ENCODE measurements at regions not wholly inside any gene's neighbourhood (a gene's known extent, or its start where the extent isn't known, plus 50 kb on each side); places are given as distances from the start of the nearest gene placed in this dataset.

- H3K4me1 ChIP-seq (ENCODE audit: insufficient read depth, low read length) = no peaks in the 10 kb centered on the region
Measured at GRCh38 chr4:85260064-85260463, 214.9 kb upstream of the ARHGAP24 start.

More at GRCh38 chr4:85260064-85260463, 214.9 kb upstream of the ARHGAP24 start:
- Histone ChIP-seq H3K23ac (ENCODE audit: insufficient read length, low read depth, low read length) (no peak overlapping the region), H2BK5ac (ENCODE audit: insufficient read length, low read length) (no peak overlapping the region), H4K8ac (replicated peaks; ENCODE audit: insufficient read length, low read depth, low read length) (no peak overlapping the region), H4K20me1 (ENCODE audit: control insufficient read depth, insufficient read depth, insufficient read length) (no peaks in the 10 kb centered on the region), H3K23me2 (ENCODE audit: insufficient read length, low read depth, low read length, poor library complexity, severe bottlenecking) (no peaks in the 10 kb centered on the region), H3K4ac (ENCODE audit: low read depth, low read length) (no peak overlapping the region), H3K18ac (ENCODE audit: insufficient read length, low read depth, low read length) (no peak overlapping the region), H2BK120ac (ENCODE audit: low read depth, low read length, poor library complexity, severe bottlenecking) (no peak overlapping the region), H2AFZ (ENCODE audit: low read length) (no peak overlapping the region), H3K56ac (ENCODE audit: insufficient read length, low read depth, low read length) (no peak overlapping the region), H3K79me2 (ENCODE audit: insufficient read depth, low read length) (no peaks in the 10 kb centered on the region), H2AK5ac (ENCODE audit: insufficient read length, low read length) (no peak overlapping the region), H4K91ac (ENCODE audit: insufficient read length, low read depth, low read length) (no peak overlapping the region), H2BK20ac (ENCODE audit: low read depth, low read length, poor library complexity, severe bottlenecking) (no peak overlapping the region), H3K9me3 (ENCODE audit: control insufficient read depth, low read depth, low read length) (no peaks in the 10 kb centered on the region), H4K5ac (ENCODE audit: insufficient read length, low read depth, low read length) (no peak overlapping the region), H3T11ph (ENCODE audit: low read length) (no peak overlapping the region), H2BK15ac (ENCODE audit: low read depth, low read length) (no peak overlapping the region), H3K14ac (ENCODE audit: insufficient read depth, low read length) (no peak overlapping the region), H3K27me3 (ENCODE audit: insufficient read depth, low read length) (no peaks in the 10 kb centered on the region), H2BK12ac (ENCODE audit: insufficient read length, low read depth, low read length) (no peak overlapping the region), H3K9ac (ENCODE audit: extremely low read depth, insufficient read length, low read length) (no peak overlapping the region), H3K79me1 (ENCODE audit: insufficient read depth, low read depth, low read length, poor library complexity, severe bottlenecking) (no peaks in the 10 kb centered on the region), H3K27ac (ENCODE audit: insufficient read length, low read depth, low read length) (no peak overlapping the region), H3K4me2 (ENCODE audit: insufficient read depth, insufficient read length, low read length) (no peak overlapping the region)
- TF ChIP-seq CTCF (conservative IDR thresholded peaks at IDR 0.05) = no peak
- H3K9me3 Mint-ChIP-seq = peaks cover 2 to 3% of the 10 kb centered on the region in 2 experiments; a peak in 4 of 5 replicates
- H3K27me3 Mint-ChIP-seq (ENCODE audit: low read depth) = no peaks in the 10 kb centered on the region
- H3K36me3 Mint-ChIP-seq (ENCODE audit: insufficient read depth in 1 of 3, low read depth in 3 of 3) = peaks cover 0 to 4% (median 0%) of the 10 kb centered on the region in 3 experiments; a peak in 1 of 7 replicates
- no peak overlapping the region for H3K27ac Mint-ChIP-seq
- no peak overlapping the region for H3K4me3 Mint-ChIP-seq
- no peak for DNase-seq
- WGBS (ENCODE audit: extremely low coverage, insufficient read length, low lambda C conversion rate) = no CpG with 5 or more reads among the region's 1 CpG
- H3K4me1 Mint-ChIP-seq = peaks cover 7 to 9% of the 10 kb centered on the region in 2 experiments; a peak in 3 of 4 replicates

Data from H9 (cell line).